WTC11 (cell line): ENCODE measurements at regions not wholly inside any gene's neighbourhood (a gene's known extent, or its start where the extent isn't known, plus 50 kb on each side); places are given as distances from the start of the nearest gene placed in this dataset.

Source experiments
- ATAC-seq: fragments of 200-7000 bp; cut with Tn5 transposase; 2 replicates; pipeline ENCODE4 v1.10.0; 2021; ENCODE audit warnings: mild to moderate bottlenecking, moderate library complexity
- CTCF ChIA-PET: fragments of 300-600 bp; sonication (Branson Sonifier 250); formaldehyde crosslinking; loops from one replicate; lab custom pipeline; 2021; ENCODE audit warnings: antibody characterized with exemption; lab: Charles Lee
- POLR2A ChIA-PET: fragments of 350-600 bp; sonication (Branson Sonifier 250); formaldehyde crosslinking; loops from one replicate; lab custom pipeline; 2021; ENCODE audit warnings: antibody characterized with exemption; lab: Charles Lee
- DNase-seq: peaks from one replicate; pipeline ENCODE4 v3.0.0; 2021; ENCODE audit warnings: low spot score
- H3K27ac Mint-ChIP-seq: 2 replicates; pipeline ENCODE4 v1.8.0; 2021; ENCODE audit warnings: mixed read lengths
- H3K27me3 Mint-ChIP-seq: 2 replicates; pipeline ENCODE4 v1.8.0; 2021; ENCODE audit warnings: low read depth, mild to moderate bottlenecking, moderate library complexity, mixed read lengths
- H3K36me3 Mint-ChIP-seq: 2 replicates; pipeline ENCODE4 v1.8.0; 2021; ENCODE audit warnings: mixed read lengths
- H3K4me1 Mint-ChIP-seq: 2 replicates; pipeline ENCODE4 v1.8.0; 2022; ENCODE audit warnings: mixed read lengths
- H3K4me3 Mint-ChIP-seq: 2 replicates; pipeline ENCODE4 v1.8.0; 2021; ENCODE audit warnings: mild to moderate bottlenecking, moderate library complexity, mixed read lengths
- H3K9me3 Mint-ChIP-seq: 2 replicates; pipeline ENCODE4 v1.8.0; 2021; ENCODE audit warnings: mixed read lengths
- CBFB ChIP-seq: sonication (generic); formaldehyde crosslinking; IDR thresholded peaks from 2 replicates; pipeline ENCODE4 v1.8.1; 2022; ENCODE audit warnings: mild to moderate bottlenecking, low read depth, missing genetic modification reagents
- CREB1 ChIP-seq: sonication (generic); formaldehyde crosslinking; IDR thresholded peaks from 2 replicates; pipeline ENCODE4 v1.8.0; 2023; ENCODE audit warnings: mild to moderate bottlenecking, missing genetic modification reagents
- EMX1 ChIP-seq: fragments of 250-450 bp; sonication (Bioruptor Pico); IDR thresholded peaks from 2 replicates; pipeline ENCODE4 v1.8.0; 2021; ENCODE audit warnings: mild to moderate bottlenecking
- IRF2 ChIP-seq: sonication (generic); formaldehyde crosslinking; IDR thresholded peaks from 2 replicates; pipeline ENCODE4 v1.8.0; 2022; ENCODE audit warnings: low read depth, missing genetic modification reagents, borderline replicate concordance
- JUN ChIP-seq: sonication (generic); formaldehyde crosslinking; IDR thresholded peaks from 2 replicates; pipeline ENCODE4 v1.8.0; 2023; ENCODE audit warnings: mild to moderate bottlenecking, missing genetic modification reagents
- RELA ChIP-seq: sonication (generic); formaldehyde crosslinking; IDR thresholded peaks from 2 replicates; pipeline ENCODE4 v1.8.1; 2022; ENCODE audit warnings: missing genetic modification reagents, mild to moderate bottlenecking, borderline replicate concordance
- SMAD4 ChIP-seq: sonication (generic); formaldehyde crosslinking; IDR thresholded peaks from 2 replicates; pipeline ENCODE4 v1.8.0; 2022; ENCODE audit warnings: mild to moderate bottlenecking, missing genetic modification reagents
- TP53 ChIP-seq: sonication (generic); formaldehyde crosslinking; IDR thresholded peaks from 2 replicates; pipeline ENCODE4 v1.8.1; 2023; ENCODE audit warnings: mild to moderate bottlenecking, missing genetic modification reagents
- TF ChIP-seq, protein P1 (sequence below): sonication (generic); formaldehyde crosslinking; IDR thresholded peaks from 2 replicates; pipeline ENCODE4 v1.8.1; 2023; ENCODE audit warnings: mild to moderate bottlenecking, missing genetic modification reagents, borderline replicate concordance
- TF ChIP-seq, protein P2 (sequence below): sonication (generic); formaldehyde crosslinking; IDR thresholded peaks from 2 replicates; pipeline ENCODE4 v1.8.1; 2022; ENCODE audit warnings: mild to moderate bottlenecking, missing genetic modification reagents, moderate library complexity, borderline replicate concordance
- TF ChIP-seq, protein P3 (sequence below): fragments of 250-450 bp; sonication (Bioruptor Pico); conservative IDR thresholded peaks from 2 replicates; pipeline ENCODE4 v1.9.0; 2021; ENCODE audit warnings: mild to moderate bottlenecking
- TF ChIP-seq, protein P4 (sequence below): fragments of 250-450 bp; sonication (Bioruptor Pico); IDR thresholded peaks from 2 replicates; pipeline ENCODE4 v2.1.2; 2022; ENCODE audit warnings: mild to moderate bottlenecking, moderate library complexity
- TF ChIP-seq, protein P5 (sequence below): sonication (generic); formaldehyde crosslinking; conservative IDR thresholded peaks from 2 replicates; pipeline ENCODE4 v1.8.1; 2023; ENCODE audit warnings: mild to moderate bottlenecking, low read depth, missing genetic modification reagents, moderate library complexity
- TF ChIP-seq, protein P6 (sequence below): sonication (generic); formaldehyde crosslinking; IDR thresholded peaks from 2 replicates; pipeline ENCODE4 v1.8.0; 2022; ENCODE audit warnings: mild to moderate bottlenecking, missing genetic modification reagents
- TF ChIP-seq, protein P7 (sequence below): fragments of 250-450 bp; sonication (Bioruptor Pico); IDR thresholded peaks from 2 replicates; pipeline ENCODE4 v1.9.0; 2021; ENCODE audit warnings: mild to moderate bottlenecking
- TF ChIP-seq, protein P8 (sequence below): fragments of 250-450 bp; sonication (Bioruptor Pico); IDR thresholded peaks from 2 replicates; pipeline ENCODE4 v1.9.0; 2021; ENCODE audit warnings: mild to moderate bottlenecking, borderline replicate concordance

DNA sequence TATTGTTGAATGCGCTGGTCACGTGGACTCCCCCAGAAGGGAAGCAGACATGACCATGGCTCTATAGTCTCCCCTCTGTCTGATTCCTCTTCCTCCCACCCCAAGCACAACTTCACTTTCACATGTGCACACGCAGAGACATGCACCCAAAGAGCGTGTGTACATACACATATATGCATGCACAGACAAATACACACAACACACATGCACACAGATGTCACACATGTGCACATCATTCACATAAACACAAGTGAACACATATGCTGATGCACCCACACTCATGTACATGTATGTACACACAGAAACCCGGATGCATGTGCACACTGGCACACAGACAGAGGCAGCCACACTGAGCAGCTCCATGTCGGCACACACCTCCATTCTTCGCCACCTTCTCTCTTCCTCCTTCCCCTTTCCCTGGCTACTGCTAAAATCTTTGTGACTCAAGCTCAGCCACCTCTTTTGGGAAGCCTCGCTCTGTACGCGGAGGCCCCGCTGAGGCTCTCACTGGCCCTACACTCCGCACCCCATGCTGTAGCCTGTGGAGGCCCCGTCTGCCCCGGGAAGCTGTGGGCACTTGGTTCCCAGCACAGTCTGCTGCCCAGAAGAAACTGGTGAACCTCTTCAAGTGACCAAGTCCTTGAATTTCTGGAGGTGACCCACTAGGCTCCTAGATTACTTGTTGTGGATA, 101.6 kb upstream of the TEX51 start:
- POLR2A ChIA-PET: no interaction called here
- Mint-ChIP-seq H3K27me3 (no peaks in the 10 kb centered on the region; the same call in 1 of the 2 replicates), H3K4me1 (peaks cover 20% of the 10 kb centered on the region), H3K27ac (no peak overlapping the region), H3K9me3 (no peaks in the 10 kb centered on the region), H3K4me3 (no peak overlapping the region), H3K36me3 (no peaks in the 10 kb centered on the region)
- CTCF ChIA-PET: interaction anchor here (0.7 kb wide), 1 partner anchor 175 kb away, joined by 3 read pairs; no protein-coding TSS in a partner anchor
- ATAC-seq: no peak
- DNase-seq: no peak
- no peak for TF ChIP-seq EMX1 (CRISPR knock-in tag)
- no peak for TF ChIP-seq JUN
- TF ChIP-seq, protein P1, sequence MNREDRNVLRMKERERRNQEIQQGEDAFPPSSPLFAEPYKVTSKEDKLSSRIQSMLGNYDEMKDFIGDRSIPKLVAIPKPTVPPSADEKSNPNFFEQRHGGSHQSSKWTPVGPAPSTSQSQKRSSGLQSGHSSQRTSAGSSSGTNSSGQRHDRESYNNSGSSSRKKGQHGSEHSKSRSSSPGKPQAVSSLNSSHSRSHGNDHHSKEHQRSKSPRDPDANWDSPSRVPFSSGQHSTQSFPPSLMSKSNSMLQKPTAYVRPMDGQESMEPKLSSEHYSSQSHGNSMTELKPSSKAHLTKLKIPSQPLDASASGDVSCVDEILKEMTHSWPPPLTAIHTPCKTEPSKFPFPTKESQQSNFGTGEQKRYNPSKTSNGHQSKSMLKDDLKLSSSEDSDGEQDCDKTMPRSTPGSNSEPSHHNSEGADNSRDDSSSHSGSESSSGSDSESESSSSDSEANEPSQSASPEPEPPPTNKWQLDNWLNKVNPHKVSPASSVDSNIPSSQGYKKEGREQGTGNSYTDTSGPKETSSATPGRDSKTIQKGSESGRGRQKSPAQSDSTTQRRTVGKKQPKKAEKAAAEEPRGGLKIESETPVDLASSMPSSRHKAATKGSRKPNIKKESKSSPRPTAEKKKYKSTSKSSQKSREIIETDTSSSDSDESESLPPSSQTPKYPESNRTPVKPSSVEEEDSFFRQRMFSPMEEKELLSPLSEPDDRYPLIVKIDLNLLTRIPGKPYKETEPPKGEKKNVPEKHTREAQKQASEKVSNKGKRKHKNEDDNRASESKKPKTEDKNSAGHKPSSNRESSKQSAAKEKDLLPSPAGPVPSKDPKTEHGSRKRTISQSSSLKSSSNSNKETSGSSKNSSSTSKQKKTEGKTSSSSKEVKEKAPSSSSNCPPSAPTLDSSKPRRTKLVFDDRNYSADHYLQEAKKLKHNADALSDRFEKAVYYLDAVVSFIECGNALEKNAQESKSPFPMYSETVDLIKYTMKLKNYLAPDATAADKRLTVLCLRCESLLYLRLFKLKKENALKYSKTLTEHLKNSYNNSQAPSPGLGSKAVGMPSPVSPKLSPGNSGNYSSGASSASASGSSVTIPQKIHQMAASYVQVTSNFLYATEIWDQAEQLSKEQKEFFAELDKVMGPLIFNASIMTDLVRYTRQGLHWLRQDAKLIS (CRISPR knock-in tag): no peak
- TF ChIP-seq TP53: no peak
- TF ChIP-seq, protein P2, sequence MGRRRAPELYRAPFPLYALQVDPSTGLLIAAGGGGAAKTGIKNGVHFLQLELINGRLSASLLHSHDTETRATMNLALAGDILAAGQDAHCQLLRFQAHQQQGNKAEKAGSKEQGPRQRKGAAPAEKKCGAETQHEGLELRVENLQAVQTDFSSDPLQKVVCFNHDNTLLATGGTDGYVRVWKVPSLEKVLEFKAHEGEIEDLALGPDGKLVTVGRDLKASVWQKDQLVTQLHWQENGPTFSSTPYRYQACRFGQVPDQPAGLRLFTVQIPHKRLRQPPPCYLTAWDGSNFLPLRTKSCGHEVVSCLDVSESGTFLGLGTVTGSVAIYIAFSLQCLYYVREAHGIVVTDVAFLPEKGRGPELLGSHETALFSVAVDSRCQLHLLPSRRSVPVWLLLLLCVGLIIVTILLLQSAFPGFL: no peak
- no peak for TF ChIP-seq CBFB (CRISPR knock-in tag)
- TF ChIP-seq, protein P3, sequence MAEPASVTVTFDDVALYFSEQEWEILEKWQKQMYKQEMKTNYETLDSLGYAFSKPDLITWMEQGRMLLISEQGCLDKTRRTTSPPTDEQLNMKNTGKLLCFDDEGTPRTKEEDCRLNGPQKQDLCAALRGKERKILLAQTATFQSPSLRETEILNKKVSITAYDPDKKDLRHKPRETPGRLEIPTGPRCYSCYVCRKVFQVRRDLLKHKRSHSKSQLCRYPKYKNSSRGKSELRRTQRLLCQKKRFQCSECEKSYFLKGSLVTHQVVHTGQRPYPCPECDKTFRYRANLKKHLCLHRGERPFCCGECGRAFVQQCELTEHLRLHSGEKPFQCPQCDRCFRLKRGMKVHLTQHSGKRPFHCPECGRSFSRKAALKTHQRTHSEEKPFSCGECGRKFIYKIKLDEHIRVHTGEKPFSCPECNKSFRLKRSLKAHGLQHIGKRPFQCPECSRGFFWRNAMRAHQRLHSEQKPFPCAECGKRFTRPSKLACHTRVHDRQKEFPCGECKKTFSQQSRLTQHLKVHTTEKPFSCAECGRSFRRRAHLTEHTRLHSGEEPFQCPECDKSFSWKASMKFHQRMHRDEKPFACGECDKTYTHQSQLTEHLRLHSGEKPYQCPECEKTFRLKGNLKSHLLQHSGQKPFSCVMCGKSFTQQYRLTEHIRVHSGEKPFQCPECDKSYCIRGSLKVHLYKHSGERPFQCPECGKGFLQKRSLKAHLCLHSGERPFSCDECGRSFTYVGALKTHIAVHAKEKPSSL (CRISPR knock-in tag): no peak
- TF ChIP-seq, protein P4, sequence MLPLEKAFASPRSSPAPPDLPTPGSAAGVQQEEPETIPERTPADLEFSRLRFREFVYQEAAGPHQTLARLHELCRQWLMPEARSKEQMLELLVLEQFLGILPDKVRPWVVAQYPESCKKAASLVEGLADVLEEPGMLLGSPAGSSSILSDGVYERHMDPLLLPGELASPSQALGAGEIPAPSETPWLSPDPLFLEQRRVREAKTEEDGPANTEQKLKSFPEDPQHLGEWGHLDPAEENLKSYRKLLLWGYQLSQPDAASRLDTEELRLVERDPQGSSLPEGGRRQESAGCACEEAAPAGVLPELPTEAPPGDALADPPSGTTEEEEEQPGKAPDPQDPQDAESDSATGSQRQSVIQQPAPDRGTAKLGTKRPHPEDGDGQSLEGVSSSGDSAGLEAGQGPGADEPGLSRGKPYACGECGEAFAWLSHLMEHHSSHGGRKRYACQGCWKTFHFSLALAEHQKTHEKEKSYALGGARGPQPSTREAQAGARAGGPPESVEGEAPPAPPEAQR (CRISPR knock-in tag): no peak
- no peak for TF ChIP-seq IRF2 (CRISPR knock-in tag)
- no peak for TF ChIP-seq SMAD4 (CRISPR knock-in tag)
- TF ChIP-seq, protein P5, sequence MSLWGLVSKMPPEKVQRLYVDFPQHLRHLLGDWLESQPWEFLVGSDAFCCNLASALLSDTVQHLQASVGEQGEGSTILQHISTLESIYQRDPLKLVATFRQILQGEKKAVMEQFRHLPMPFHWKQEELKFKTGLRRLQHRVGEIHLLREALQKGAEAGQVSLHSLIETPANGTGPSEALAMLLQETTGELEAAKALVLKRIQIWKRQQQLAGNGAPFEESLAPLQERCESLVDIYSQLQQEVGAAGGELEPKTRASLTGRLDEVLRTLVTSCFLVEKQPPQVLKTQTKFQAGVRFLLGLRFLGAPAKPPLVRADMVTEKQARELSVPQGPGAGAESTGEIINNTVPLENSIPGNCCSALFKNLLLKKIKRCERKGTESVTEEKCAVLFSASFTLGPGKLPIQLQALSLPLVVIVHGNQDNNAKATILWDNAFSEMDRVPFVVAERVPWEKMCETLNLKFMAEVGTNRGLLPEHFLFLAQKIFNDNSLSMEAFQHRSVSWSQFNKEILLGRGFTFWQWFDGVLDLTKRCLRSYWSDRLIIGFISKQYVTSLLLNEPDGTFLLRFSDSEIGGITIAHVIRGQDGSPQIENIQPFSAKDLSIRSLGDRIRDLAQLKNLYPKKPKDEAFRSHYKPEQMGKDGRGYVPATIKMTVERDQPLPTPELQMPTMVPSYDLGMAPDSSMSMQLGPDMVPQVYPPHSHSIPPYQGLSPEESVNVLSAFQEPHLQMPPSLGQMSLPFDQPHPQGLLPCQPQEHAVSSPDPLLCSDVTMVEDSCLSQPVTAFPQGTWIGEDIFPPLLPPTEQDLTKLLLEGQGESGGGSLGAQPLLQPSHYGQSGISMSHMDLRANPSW: no peak
- TF ChIP-seq, protein P6, sequence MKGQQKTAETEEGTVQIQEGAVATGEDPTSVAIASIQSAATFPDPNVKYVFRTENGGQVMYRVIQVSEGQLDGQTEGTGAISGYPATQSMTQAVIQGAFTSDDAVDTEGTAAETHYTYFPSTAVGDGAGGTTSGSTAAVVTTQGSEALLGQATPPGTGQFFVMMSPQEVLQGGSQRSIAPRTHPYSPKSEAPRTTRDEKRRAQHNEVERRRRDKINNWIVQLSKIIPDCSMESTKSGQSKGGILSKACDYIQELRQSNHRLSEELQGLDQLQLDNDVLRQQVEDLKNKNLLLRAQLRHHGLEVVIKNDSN (CRISPR knock-in tag): no peak
- TF ChIP-seq, protein P7, sequence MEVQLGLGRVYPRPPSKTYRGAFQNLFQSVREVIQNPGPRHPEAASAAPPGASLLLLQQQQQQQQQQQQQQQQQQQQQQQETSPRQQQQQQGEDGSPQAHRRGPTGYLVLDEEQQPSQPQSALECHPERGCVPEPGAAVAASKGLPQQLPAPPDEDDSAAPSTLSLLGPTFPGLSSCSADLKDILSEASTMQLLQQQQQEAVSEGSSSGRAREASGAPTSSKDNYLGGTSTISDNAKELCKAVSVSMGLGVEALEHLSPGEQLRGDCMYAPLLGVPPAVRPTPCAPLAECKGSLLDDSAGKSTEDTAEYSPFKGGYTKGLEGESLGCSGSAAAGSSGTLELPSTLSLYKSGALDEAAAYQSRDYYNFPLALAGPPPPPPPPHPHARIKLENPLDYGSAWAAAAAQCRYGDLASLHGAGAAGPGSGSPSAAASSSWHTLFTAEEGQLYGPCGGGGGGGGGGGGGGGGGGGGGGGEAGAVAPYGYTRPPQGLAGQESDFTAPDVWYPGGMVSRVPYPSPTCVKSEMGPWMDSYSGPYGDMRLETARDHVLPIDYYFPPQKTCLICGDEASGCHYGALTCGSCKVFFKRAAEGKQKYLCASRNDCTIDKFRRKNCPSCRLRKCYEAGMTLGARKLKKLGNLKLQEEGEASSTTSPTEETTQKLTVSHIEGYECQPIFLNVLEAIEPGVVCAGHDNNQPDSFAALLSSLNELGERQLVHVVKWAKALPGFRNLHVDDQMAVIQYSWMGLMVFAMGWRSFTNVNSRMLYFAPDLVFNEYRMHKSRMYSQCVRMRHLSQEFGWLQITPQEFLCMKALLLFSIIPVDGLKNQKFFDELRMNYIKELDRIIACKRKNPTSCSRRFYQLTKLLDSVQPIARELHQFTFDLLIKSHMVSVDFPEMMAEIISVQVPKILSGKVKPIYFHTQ (CRISPR knock-in tag): no peak
- TF ChIP-seq, protein P8, sequence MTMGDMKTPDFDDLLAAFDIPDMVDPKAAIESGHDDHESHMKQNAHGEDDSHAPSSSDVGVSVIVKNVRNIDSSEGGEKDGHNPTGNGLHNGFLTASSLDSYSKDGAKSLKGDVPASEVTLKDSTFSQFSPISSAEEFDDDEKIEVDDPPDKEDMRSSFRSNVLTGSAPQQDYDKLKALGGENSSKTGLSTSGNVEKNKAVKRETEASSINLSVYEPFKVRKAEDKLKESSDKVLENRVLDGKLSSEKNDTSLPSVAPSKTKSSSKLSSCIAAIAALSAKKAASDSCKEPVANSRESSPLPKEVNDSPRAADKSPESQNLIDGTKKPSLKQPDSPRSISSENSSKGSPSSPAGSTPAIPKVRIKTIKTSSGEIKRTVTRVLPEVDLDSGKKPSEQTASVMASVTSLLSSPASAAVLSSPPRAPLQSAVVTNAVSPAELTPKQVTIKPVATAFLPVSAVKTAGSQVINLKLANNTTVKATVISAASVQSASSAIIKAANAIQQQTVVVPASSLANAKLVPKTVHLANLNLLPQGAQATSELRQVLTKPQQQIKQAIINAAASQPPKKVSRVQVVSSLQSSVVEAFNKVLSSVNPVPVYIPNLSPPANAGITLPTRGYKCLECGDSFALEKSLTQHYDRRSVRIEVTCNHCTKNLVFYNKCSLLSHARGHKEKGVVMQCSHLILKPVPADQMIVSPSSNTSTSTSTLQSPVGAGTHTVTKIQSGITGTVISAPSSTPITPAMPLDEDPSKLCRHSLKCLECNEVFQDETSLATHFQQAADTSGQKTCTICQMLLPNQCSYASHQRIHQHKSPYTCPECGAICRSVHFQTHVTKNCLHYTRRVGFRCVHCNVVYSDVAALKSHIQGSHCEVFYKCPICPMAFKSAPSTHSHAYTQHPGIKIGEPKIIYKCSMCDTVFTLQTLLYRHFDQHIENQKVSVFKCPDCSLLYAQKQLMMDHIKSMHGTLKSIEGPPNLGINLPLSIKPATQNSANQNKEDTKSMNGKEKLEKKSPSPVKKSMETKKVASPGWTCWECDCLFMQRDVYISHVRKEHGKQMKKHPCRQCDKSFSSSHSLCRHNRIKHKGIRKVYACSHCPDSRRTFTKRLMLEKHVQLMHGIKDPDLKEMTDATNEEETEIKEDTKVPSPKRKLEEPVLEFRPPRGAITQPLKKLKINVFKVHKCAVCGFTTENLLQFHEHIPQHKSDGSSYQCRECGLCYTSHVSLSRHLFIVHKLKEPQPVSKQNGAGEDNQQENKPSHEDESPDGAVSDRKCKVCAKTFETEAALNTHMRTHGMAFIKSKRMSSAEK (CRISPR knock-in tag): no peak
- no peak for TF ChIP-seq CREB1 (CRISPR knock-in tag)
- TF ChIP-seq RELA (CRISPR knock-in tag): no peak
